Astrocyte (in vitro differentiated cells and primary cell): ENCODE measurements at regions not wholly inside any gene's neighbourhood (a gene's known extent, or its start where the extent isn't known, plus 50 kb on each side); places are given as distances from the start of the nearest gene placed in this dataset.

Experiments used
- EZH2 ChIP-seq: IDR thresholded peaks from 2 replicates; pipeline ENCODE4 v1.6.1; 2012; ENCODE audit warnings: mild to moderate bottlenecking, low read length, inconsistent platforms; ENCODE audit not compliant: insufficient read depth
- TF ChIP-seq, protein P1 (sequence below): IDR thresholded peaks from 2 replicates; pipeline ENCODE4 v1.5.1; 2011; ENCODE audit warnings: low read depth, mild to moderate bottlenecking, inconsistent platforms, low read length, moderate library complexity; ENCODE audit not compliant: insufficient read depth

DNA sequence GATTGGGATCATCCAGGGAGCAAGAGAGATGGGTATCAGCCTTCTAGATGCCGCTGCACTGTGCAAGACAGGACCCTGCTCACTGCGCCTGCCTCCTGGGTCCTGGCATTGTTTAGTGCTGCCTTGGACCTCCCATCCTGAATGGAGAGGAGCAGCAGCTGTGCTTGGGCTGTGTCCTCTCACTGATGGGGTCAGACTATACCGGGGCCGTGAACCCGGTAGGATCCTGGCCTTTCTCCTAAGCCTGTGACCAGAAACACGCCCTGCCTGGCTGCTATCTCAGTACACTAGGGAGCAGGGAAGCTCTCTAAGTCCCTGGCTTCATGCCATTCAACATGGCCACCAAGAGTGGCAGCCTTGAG is 309.4 kb upstream of the ZNF32 start:
- TF ChIP-seq, protein P1, sequence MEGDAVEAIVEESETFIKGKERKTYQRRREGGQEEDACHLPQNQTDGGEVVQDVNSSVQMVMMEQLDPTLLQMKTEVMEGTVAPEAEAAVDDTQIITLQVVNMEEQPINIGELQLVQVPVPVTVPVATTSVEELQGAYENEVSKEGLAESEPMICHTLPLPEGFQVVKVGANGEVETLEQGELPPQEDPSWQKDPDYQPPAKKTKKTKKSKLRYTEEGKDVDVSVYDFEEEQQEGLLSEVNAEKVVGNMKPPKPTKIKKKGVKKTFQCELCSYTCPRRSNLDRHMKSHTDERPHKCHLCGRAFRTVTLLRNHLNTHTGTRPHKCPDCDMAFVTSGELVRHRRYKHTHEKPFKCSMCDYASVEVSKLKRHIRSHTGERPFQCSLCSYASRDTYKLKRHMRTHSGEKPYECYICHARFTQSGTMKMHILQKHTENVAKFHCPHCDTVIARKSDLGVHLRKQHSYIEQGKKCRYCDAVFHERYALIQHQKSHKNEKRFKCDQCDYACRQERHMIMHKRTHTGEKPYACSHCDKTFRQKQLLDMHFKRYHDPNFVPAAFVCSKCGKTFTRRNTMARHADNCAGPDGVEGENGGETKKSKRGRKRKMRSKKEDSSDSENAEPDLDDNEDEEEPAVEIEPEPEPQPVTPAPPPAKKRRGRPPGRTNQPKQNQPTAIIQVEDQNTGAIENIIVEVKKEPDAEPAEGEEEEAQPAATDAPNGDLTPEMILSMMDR: no peak
- no peak for TF ChIP-seq EZH2
